ENCODE measurements at regions not wholly inside any gene's neighbourhood (a gene's known extent, or its start where the extent isn't known, plus 50 kb on each side); places are given as distances from the start of the nearest gene placed in this dataset.

DNA sequence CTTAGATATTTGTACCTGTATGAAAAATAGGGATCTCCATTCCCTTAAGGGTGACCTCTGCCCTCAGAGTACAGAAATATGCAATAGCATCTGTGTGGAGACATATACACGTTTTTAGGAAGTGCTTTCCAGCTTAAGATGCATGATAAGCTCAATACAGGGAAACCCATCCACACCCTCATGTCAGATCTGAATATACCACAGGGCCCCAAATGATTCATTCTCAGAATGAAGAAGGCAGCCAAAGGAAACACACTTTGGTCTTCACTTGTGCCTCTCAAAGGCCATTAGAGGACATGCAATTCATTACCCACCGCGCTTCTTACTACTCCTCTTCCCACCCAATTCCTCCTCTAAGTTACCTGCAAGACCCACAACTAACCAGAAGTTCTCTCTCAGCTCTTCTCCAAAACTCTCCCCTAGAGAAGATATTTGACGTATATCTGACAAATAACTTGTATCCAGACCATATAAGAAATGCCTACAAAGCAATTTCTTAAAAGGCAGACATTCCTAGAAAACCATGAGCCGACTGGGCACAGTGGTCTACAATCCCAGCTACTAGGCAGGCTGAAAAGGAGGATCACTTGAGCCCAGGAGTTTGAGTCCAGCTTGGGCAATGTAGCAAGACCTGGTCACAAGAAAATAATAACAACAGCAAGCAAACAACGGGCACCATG is 103.0 kb downstream of the OAT start:
- H3K9me3 ChIP-seq, result no peaks in the 10 kb centered on the region
- TF ChIP-seq, protein P1, sequence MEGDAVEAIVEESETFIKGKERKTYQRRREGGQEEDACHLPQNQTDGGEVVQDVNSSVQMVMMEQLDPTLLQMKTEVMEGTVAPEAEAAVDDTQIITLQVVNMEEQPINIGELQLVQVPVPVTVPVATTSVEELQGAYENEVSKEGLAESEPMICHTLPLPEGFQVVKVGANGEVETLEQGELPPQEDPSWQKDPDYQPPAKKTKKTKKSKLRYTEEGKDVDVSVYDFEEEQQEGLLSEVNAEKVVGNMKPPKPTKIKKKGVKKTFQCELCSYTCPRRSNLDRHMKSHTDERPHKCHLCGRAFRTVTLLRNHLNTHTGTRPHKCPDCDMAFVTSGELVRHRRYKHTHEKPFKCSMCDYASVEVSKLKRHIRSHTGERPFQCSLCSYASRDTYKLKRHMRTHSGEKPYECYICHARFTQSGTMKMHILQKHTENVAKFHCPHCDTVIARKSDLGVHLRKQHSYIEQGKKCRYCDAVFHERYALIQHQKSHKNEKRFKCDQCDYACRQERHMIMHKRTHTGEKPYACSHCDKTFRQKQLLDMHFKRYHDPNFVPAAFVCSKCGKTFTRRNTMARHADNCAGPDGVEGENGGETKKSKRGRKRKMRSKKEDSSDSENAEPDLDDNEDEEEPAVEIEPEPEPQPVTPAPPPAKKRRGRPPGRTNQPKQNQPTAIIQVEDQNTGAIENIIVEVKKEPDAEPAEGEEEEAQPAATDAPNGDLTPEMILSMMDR (IDR thresholded peaks at IDR 0.05), result no peak
- H3K4me3 ChIP-seq, result no peak overlapping the region
- intact Hi-C loops (cut with DNase I), result no loop called here
- peak in 1 of 2 donors; percentile 30 for DNase-seq (ENCODE audit: low spot score in 2 of 2)
- H3K4me1 ChIP-seq, result peaks cover 0 to 2% of the 10 kb centered on the region in 2 donors
- no peaks in the 10 kb centered on the region for H3K36me3 ChIP-seq
- H3K27me3 ChIP-seq, result no peaks in the 10 kb centered on the region
- H3K27ac ChIP-seq, result no peak overlapping the region

DNA sequence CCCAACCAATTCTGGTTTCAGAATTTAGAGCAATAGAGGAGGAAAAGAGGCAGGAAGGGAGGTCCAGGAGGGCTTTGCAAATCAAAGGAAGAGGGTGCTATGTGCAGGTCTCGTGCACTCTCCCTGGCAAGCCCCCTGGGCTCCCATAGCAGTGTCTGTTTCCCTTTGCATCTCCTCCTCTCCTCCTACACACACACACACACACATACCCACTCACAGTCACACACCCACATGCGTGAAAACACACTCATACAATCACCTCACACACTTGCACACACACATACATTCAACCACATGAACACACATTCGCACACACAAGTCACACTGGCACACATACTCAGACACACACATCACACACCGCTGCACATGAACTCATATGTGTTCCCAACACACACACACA is 105.3 kb downstream of the OAT start:
- TF ChIP-seq, protein P1 (IDR thresholded peaks at IDR 0.05), result no peak
- H3K4me1 ChIP-seq, result no peaks in the 10 kb centered on the region
- peak in 1 of 2 donors; percentile 8 for DNase-seq (ENCODE audit: low spot score in 2 of 2)
- H3K9me3 ChIP-seq, result no peaks in the 10 kb centered on the region
- H3K4me3 ChIP-seq, result no peak overlapping the region
- no peak overlapping the region for H3K27ac ChIP-seq
- H3K36me3 ChIP-seq, result no peaks in the 10 kb centered on the region
- no peaks in the 10 kb centered on the region for H3K27me3 ChIP-seq
- intact Hi-C loops (cut with DNase I), result no loop called here

DNA sequence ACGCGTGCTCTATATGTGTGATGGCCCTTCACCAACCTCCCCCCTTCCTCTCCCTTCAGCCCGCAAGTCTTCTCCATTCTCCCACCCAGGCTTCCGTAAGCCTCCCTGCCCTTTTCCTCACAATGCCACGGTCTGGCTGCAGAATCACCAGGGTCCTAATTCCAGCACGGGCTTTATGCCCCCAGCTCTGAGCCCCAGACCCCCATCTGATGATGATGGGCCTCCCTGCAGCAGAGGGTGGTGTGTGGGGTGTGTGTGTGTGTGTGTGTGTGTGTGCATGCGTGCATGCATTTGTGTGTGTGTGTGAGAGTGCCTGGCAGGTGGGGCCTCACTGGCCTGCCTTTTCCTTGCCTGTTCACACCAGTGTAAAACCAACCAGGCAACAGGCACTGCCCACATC is 109.9 kb downstream of the OAT start:
- Histone ChIP-seq H3K9me3 (no peaks in the 10 kb centered on the region), H3K36me3 (no peaks in the 10 kb centered on the region), H3K4me1 (no peaks in the 10 kb centered on the region), H3K4me3 (no peak overlapping the region), H3K27ac (no peak overlapping the region), H3K27me3 (no peaks in the 10 kb centered on the region)
- no peak for DNase-seq (ENCODE audit: low spot score in 2 of 2)
- intact Hi-C loops (cut with DNase I), result no loop called here
- TF ChIP-seq, protein P1 (IDR thresholded peaks at IDR 0.05), result no peak

DNA sequence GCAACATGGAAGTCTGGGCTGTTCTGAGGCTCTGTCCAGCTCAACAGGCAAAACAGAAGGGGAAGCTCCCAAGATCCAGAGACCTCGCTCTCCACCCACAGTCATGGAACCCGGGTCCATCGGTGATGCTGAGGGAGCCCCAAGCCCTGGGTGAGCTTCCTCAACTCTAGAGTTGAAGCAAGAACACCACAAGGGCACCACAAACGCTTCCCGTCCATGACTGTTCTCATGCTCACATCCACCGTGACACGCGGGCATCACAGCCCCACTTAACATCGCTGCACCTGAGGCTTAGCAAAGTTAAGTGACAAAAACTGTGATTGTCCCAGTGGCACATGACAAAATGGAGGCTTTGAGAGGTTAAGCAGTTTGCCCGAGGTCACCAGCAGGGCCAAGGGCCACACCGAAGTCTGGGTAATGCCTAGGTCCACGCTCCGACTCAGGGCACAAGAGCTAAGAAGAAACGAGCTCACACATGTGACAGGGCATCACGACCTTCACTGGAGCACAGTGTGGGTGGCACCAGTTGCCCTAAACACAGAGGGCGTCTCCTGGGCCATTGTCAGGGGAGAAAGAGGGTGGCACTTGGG is 110.6 kb downstream of the OAT start:
- TF ChIP-seq, protein P1 (IDR thresholded peaks at IDR 0.05), result no peak
- no peaks in the 10 kb centered on the region for H3K27me3 ChIP-seq
- H3K36me3 ChIP-seq, result no peaks in the 10 kb centered on the region
- H3K27ac ChIP-seq, result no peak overlapping the region
- H3K9me3 ChIP-seq, result no peaks in the 10 kb centered on the region
- intact Hi-C loops (cut with DNase I), result no loop called here
- DNase-seq (ENCODE audit: low spot score in 2 of 2), result peak in 1 of 2 donors; percentile 45
- no peaks in the 10 kb centered on the region for H3K4me1 ChIP-seq
- no peak overlapping the region for H3K4me3 ChIP-seq

DNA sequence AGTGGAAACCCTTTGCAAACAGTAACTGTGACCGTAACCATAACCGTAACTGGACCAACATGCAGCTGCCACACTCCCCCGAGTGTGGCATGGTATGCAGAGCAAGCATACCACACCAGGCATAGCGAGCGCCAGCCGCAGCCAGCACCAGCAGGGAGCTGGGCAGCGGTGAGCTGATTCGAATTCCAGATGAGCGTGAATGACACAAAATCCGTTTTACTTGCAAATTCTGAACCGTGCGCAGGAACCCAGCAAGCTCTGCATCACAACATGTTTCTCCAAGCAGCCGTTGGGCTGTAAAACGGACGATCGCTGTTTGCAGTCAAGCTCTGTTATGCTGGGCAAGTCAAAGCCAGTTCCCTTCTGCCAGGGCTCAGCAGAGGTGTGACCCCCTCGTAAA is 111.1 kb downstream of the OAT start:
- Histone ChIP-seq H3K4me3 (no peak overlapping the region), H3K9me3 (no peaks in the 10 kb centered on the region), H3K27me3 (no peaks in the 10 kb centered on the region), H3K4me1 (no peaks in the 10 kb centered on the region), H3K27ac (no peak overlapping the region), H3K36me3 (no peaks in the 10 kb centered on the region)
- TF ChIP-seq, protein P1 (IDR thresholded peaks at IDR 0.05), result no peak
- DNase-seq (ENCODE audit: low spot score in 2 of 2), result peak in 1 of 2 donors; percentile 34
- intact Hi-C loops (cut with DNase I), result no loop called here

Data from ascending aorta (tissue), 2 donors.